HL-60/S4 treated with retinoic acid at 250 ng/mL for 4 days and 3 days (cell line): ENCODE measurements at regions not wholly inside any gene's neighbourhood (a gene's known extent, or its start where the extent isn't known, plus 50 kb on each side); places are given as distances from the start of the nearest gene placed in this dataset.
"Not testable (repeated sequence)": the region's sequence is repeated elsewhere in the genome, so short reads cannot be mapped to it uniquely, and the experiment has no call there.

Experiments used
- in situ Hi-C: fragments of 300-500 bp; cut with MboI; formaldehyde crosslinking; loops from 2 replicates; pipeline ENCODE4 v1.7.0; 2022; ENCODE audit warnings: low sequenced_read_pairs

DNA sequence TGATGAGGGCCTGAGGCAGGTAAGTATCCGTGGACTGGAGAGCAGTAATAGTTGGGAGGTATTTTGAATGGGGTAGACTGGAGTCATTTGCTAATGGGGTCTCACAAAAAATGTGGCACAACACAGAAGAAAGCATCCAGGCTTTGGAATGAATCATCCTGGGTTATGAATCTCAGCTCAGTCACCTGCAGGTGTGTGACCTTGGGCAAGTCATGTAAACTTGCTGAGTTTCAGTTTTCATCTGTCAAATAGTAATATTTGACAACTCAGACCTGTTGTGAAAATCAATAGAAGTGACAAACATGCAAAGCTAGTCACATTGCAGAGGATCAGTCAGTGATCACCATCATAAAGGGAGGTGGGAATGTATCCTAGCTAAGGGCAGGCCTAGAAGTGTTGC is 232.0 kb upstream of the TENM4 start:
- in situ Hi-C loops = no loop called here

DNA sequence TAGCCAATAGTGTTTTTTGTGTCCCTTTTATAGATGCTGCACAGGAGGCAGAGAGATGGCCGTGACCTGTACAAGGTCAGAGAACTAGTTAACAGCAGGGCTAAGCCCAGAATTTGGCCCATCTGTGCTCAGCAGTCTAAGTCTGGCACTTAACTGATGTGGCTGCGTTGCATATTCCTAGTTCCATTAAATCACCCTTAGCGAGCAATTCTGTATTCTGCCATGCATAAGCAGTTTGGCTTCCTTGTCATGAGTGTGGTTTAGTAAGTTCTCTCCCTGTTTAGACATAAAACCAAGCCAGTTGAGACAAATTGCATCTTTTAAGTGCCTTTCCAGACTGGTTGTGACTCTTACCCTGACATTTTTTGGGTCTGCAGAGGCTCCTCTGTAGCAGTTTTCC is 230.6 kb upstream of the TENM4 start:
- in situ Hi-C loops = no loop called here

DNA sequence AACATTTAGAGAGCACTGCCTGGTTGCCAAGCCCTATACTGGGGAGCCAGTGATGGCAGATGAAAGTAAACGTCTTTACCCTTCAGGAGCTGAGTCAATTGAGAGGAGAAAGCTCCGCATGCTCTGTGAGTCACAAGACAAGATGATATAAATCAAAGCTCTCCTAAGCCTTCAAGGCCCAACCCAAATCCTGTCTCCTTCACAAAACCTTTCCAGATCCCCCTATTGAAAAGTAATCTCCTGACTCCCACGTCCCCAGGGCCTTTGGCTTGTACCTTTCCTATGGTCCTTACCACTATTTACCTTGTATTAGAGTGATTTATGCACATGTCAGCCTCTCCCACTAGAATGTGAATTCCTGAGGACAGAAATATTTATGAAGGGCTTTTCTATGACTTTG is 230.1 kb upstream of the TENM4 start:
- in situ Hi-C loops = no loop called here

DNA sequence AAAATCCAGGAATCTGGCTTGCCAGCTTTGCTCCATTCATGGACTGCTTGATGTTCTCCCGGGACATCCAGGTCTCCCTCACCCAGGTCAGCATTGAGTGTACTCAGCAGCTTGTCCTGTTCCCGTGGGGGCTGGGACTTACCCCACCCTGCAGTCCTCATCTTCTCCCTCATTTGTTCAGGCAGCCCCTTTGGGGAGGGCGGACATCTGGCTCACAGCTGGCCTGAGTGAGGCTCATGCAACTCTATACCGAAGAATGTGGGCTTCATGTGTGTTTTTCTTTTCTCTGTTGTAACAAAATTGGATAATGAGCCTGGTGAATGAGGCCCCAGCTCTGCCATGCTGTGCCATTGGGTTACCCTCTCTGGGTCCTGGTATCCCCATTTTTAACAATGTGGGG is 227.7 kb upstream of the TENM4 start:
- in situ Hi-C loops = no loop called here

DNA sequence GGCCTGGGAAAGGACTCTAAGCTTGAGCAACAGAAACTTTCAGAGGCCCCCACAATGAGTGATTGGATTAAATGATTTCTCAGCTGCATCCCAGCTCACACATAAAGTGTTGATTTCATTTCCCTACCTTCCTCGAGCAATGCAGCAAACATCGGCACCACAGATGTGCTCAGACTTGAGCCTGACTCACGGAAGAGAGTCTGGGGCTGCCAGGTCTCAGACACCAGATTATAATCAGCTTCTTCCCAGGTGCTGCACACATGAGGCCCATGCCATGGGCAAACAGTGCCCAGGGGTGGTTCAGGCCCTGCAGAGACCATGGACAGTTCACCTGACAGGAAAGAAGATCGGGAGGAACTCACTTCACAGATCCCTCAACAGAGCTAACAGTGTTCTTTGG is 226.6 kb upstream of the TENM4 start:
- in situ Hi-C loops = no loop called here

DNA sequence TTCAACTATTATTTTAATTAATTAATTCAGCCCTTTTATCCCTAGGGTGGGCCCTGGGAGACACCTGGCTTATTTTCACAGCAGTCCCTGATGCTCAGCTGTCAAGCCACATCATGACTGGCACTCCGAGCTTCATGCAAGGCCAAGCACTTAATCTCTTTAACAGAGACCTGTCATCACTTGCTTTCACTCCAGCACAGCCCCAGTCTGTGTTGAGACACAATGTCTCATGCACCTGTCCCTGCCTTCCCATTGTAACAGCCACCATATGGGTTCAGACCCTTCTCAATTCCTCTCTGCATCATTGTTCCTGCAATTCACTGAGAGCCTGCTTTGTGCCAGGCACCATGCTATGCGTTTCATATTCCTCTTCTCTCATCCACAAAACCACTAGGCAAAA is 222.2 kb upstream of the TENM4 start:
- in situ Hi-C loops = no loop called here

DNA sequence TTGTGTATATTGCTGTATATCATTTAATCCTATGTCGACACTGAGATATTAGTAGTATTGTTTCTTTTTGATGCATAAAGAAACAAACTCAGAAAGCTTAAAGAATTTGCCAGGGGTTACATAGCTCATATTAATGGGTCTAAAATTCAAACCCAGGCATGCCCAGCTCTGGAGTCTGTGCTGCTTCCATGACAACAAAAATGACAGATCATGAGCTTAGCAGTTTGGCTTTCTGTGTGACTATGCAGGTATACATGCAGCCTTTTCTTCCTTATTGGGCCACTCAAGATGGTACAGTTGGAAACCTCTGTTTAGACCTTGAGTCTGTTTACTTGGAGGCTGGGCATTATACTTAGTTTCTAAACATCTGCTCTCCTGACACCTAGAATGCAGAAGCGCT is 220.5 kb upstream of the TENM4 start:
- in situ Hi-C loops = no loop called here

DNA sequence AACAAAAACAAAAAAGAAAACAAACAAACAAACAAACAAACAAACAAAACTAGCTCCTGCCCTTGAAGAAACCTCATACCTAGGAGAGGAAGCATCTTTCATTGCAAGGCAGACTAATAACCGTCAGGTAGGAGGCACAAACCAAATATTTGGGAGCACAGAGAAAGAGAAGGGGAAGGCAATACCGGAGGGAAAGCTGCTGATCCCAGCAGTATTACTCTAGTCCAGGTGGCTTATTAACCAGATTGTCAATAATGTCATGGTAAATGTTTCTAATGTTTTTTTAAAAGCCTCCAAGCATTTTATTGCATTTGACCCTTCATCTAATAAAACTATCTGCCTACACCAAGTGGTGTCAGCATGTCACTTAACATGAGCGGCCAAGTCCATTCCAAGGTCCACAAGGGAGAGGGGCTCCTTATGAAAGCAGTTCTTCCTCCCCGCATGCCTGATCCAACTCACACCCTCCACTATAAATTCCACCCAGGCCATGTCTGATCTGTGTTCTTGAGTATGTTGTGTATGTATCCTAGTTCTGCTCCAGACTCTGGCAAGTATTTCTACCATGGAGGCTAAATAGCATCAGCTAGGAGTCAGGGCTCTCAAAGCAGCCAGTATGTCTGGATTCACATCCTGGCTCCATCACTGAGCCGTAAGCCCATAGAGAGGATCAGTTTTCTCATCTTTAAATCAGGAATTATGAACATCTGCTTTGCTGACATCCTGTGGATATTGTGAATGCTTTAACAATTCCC is 208.1 kb upstream of the TENM4 start:
- in situ Hi-C loops = no loop called here

DNA sequence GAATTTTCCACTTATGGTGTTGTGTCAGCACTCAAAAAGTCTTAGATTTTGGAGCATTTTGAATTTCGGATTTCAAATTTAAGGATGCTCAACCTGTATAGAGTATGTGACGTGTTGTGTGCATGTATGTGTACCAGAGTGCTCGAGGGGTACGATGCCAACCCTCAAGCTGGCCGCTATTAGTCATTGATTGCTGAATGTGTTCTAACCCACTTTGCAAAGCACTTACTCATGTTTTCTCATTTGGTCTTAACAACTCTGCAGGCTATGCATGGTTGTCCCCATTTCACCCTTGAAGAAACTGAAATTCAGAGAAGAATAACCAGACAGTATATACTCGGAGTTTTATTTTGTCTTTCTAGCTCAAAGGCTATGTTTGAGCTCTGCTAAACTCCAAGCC is 196.4 kb upstream of the TENM4 start:
- in situ Hi-C loops = no loop called here

DNA sequence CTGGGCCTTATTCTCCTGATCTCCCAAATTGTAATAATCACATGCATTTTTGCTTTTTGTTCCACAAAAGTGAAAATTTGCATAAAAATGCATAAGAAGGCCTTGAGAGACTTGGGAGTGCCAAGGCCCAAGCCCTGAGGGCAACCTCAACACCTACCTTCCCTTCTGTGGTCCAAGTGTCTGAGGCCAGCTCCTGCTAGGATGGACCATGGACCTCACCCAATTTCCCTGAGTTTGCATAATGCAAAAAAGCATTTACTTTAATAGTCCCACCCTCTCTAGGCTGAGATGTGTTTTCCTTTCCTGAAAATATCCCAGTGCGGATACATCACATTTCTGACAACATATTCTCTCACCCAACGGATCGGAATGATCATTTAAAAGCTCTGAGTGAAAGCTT is 194.1 kb upstream of the TENM4 start:
- in situ Hi-C loops = no loop called here

DNA sequence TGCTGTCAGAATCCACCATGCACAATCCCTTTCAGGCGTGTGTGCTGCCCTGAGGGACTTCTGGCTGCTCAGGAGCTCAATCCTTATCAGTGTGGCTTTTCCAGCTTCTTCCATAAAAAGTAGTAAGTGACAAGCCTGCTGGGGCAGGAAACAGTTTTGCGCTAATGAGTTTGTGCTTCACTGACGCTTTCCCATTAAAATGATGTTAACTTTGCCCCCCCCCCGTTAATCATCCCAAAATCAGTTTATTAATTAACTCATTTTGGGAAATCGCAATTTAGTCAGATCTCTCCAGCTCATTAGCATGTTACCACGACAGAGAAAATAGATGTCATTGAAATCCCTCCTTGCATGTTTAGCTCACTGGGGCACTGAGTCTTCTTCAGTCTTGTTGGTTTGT is 186.5 kb upstream of the TENM4 start:
- in situ Hi-C loops = no loop called here

DNA sequence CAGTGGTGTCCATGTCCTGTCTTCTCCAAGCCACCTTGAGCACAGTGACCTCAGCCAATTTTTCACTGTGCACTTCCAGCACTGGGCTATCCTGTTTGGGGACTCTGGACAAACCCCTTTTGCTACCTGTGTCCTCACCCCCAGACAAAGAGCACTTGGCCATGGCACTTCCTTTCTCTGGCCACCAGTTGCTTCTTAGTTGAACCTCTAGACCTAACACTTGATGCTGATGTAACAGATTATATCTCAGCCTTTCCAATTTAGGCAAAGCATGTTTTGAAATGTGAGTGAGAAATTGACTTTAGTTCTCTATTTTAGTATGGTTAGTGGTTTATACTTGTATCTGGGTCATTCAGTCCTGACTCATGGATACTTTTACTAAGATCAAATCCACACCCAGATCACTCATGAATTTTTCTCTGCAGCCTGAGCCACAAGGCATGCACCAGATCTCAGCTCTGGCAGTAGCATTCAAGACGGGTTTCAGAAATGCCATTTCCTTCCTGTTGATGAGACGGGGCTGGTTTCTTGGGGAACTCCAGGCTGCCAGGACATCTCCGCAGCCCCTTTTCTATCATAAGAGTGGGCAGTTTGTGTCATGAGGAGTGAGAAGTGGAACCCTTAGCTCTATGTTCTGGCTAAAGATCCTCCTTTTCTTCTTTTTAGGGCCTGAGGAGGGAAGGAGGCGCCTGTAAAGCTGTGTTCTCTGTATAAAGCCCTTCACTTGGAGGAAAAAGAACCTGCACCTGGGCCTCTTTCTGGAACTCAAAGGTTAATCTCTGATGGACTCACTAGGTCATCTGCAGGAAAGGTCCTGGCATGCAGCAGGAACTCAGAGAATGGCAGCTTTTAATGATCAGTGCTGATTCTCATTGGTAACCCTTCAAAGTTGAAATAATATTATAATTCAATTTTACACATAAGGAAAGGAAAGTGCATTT is 185.6 kb upstream of the TENM4 start:
- in situ Hi-C loops = no loop called here

DNA sequence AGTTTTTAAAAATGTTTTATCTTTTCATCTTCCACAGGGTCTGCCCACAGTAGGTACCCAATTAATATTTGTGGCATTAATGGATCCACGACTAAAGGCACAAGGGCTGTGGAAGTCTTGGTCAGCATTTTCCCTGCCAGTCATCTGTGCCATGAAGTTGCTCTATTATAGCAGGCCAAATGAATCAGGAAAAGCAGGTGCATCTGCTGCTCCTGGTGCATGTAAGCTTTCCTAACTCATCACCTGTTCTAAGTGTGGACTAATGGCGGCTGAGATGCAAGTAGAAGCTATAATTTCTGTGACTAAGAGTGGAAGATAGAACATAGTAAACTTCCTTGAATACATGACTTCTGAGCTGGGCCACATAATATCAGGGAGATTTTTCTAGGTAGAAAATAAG is 182.5 kb upstream of the TENM4 start:
- in situ Hi-C loops = no loop called here

DNA sequence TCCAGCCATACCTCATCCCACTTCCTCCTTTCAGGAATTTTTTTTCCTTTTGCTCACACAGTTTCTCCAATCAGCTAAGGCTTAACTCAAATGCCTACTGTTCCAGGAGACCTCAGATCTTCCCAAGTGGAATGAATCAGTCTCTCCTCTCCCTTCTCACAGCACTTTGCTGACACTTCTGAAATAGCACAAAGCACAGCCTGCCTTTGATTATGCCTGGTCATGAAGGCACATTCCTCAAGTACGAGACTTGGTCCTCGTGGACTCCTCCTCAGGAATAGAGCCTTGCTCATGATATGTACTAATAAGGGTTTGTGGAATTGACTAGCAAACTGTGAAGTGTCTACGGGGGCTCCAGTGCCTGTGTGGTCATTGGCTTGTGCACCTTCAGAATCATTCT is 176.7 kb upstream of the TENM4 start:
- in situ Hi-C loops = no loop called here

DNA sequence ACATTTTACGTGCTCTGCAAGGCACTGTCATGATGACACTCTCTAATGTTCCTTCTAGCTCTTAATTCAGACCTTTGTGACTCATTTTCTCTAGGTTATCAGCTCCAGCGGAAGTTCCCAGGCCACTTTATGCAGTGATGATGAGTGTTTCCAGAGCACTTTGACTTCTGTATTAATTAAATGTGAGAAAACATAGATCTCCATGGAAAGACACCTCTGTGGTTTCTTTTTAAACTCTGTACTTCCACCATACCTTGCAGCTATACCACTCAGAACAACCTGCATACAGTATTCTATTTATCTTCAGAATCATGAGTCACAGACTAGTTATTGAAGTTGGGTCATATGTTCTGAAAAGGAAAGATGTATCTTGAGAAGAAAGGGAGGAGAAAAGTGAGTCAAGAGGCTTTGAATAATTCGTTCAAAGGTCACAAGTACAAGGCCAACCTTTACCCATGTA is 175.6 kb upstream of the TENM4 start:
- in situ Hi-C loops = no loop called here

DNA sequence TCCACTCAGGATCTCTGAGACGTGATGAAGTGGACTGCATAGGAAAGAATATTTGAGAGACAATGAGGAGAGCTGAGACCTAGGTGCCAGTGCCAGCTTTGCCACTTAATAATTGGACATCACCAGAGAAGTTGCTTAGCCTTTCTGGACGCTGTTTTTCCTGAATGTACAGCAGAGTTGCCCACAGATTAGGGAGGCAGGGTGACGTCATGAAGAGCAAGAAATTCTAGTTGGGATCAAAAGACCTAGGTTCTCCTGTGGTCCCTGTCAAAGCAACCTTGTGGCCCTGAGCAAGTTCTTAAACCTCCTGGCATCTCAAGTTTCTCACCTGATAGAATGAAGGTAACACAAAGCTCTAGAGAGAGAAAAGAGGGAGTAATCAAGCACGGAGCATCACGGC is 174.6 kb upstream of the TENM4 start:
- in situ Hi-C loops = no loop called here

DNA sequence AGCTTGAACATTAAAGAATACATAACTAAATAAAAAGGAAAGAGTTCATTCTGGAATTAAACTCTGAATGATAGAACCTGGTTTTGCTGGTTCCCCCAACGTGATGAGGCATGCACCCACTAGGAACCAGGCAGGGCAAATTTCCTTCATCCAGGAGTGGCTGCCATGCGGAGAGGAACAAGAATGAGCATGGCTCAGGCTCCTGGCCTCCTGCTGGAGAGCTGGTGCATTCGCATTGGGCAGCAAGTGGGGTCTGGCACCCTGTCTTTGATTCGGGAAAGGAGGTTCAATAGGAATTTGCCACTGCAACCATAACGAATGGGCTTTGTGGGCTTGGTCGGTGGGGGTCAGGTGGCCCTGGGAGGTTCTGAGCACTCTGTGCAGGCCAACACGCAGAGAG is 169.8 kb upstream of the TENM4 start:
- in situ Hi-C loops = no loop called here

DNA sequence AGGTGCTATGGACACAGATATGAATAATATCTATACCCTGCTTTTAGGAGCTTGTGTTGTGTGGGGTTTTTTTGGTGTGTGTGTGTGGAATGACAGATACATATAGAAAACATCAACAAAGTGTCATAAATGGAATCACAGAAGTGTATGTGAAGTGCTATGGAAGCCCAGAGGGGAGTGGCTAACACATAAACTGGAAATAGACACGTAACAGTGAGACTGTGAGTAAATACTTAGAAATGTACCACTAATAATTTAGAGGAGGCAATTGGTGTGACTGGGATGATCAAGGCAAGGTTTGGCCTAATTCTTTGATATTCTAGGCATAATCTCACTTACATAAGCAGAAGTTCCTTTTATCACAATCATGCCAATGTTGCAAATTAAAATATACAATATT is 169.3 kb upstream of the TENM4 start:
- in situ Hi-C loops = no loop called here

DNA sequence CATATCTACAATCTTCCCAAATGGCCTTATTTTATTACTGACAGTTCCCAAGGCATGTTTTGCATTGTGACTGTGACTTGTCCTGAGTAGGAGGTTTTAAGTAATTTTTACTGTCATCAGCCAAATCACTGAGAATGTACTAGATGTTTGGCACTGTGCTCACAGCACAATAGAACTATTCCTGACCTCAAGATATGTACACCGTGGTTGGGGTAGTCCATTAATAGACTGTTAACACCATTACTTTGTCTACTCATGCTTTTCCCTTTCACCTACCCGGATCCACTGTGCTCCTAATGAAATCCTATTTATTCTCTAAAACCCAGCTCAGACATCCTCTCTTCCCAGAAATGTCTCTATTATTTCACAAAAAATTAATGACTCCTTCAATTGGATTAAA is 168.7 kb upstream of the TENM4 start:
- in situ Hi-C loops = no loop called here

DNA sequence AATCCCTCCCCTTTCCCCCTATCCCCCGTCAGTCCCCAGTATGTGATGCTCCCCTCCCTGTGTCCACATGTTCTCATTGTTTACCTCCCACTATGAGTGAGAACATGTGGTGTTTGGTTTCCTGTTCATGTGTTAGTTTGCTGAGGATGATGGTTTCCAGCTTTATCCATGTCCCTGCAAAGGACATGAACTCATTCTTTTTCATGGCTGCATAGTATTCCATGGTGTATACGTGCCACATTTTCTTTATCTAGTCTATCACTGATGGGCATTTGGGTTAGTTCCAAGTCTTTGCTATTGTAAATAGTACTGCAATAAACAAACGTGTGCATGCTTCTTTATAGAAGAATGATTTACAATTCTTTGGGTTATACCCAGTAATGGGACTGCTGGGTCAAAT is 165.6 kb upstream of the TENM4 start:
- in situ Hi-C loops = not testable (repeated sequence)

DNA sequence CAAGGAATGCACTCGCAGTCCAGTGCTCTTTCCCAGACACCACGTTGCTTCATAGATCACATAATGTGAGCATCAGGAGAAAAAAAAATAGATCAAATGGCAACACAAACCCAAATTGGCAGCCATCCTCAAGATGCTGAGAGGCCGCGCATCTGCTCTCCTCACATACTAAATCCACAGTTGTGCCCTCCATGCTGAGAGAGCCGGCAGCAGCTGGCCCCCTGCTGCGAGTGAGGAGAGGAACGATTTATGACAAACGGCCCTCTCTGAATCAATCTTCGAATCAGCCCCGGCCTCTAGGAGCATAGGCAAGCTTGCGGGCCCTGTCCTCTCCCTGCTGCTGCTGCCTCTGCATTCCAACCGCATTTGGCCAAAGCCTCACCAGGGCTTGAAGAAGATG is 159.9 kb upstream of the TENM4 start:
- in situ Hi-C loops = no loop called here

DNA sequence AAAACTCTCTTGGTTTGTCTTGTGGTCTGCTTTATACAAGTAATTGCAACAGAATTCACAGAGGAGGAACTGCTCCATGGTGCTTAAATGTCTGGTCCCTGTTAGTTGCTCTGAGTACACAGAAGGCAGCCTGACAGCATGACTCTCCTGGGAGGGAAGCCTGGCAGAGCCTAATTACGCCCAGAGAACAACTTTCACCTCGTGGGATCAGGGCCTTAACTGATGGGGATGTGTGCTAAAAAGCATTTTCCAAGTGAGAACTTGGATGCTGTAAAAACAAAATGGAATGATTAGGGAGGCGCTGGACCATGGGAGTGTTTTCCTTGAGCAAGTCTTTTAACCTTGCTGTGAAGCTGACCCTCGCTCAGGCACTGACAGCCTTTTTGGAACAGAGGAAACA is 154.0 kb upstream of the TENM4 start:
- in situ Hi-C loops = no loop called here
